ENCODE measurements at regions not wholly inside any gene's neighbourhood (a gene's known extent, or its start where the extent isn't known, plus 50 kb on each side); places are given as distances from the start of the nearest gene placed in this dataset.

GRCh38 chr3:150141790-150142326 lies 171.2 kb upstream of the PFN2 start:
- no peak for TF ChIP-seq MYC (IDR thresholded peaks at IDR 0.05; ENCODE audit: low read depth, low read length)
- TF ChIP-seq, protein P1, sequence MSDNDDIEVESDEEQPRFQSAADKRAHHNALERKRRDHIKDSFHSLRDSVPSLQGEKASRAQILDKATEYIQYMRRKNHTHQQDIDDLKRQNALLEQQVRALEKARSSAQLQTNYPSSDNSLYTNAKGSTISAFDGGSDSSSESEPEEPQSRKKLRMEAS (IDR thresholded peaks at IDR 0.05; ENCODE audit: low read depth, low read length): no peak
- no peak for TF ChIP-seq POLR2A (IDR thresholded peaks at IDR 0.05; ENCODE audit: extremely low read depth, insufficient read length)
- TF ChIP-seq, protein P2, sequence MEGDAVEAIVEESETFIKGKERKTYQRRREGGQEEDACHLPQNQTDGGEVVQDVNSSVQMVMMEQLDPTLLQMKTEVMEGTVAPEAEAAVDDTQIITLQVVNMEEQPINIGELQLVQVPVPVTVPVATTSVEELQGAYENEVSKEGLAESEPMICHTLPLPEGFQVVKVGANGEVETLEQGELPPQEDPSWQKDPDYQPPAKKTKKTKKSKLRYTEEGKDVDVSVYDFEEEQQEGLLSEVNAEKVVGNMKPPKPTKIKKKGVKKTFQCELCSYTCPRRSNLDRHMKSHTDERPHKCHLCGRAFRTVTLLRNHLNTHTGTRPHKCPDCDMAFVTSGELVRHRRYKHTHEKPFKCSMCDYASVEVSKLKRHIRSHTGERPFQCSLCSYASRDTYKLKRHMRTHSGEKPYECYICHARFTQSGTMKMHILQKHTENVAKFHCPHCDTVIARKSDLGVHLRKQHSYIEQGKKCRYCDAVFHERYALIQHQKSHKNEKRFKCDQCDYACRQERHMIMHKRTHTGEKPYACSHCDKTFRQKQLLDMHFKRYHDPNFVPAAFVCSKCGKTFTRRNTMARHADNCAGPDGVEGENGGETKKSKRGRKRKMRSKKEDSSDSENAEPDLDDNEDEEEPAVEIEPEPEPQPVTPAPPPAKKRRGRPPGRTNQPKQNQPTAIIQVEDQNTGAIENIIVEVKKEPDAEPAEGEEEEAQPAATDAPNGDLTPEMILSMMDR (IDR thresholded peaks at IDR 0.05; ENCODE audit: low read depth, low read length): no peak
- no peak overlapping the region for H3K4me3 ChIP-seq (ENCODE audit: low read depth, low read length)
- DNase-seq (ENCODE audit: low read depth): no peak

DNA sequence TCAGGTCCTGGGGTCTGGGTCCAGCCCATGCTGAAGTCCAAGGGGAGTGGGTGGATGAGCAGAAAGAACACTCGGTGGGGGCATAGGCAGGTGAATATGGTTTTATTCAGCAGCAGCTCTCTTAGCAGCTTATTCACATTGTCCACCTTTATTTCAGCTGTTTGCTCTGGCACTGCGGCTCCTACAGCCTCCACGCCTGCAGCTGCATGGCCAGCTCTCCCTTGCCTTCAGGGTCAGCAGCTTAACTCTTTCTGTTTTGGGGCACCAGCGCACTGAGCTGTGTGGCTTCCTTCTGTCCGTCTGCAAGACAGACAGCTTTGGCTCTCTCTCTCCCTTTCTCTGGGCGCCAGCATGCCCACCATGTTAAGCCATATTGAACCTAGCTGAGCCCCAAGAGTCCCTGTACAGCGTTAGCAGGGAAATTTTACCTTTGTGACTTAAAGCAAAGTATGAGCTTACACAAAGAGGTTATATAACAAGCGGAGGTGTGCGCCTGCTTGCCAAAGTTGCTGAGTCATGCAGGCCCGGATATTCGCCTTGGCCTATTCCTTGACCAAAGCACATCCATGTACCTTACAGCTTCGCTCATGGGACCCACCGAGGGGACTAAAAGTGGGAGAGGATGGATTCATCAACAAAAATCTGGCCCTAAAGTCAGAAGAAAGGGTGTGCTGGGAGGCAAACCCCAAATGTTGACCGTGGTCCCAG lies 170.1 kb upstream of the PFN2 start:
- TF ChIP-seq, protein P2 (IDR thresholded peaks at IDR 0.05; ENCODE audit: low read depth, low read length): no peak
- H3K4me3 ChIP-seq (ENCODE audit: low read depth, low read length): no peak overlapping the region
- no peak for DNase-seq (ENCODE audit: low read depth)

- TF ChIP-seq, protein P2 (IDR thresholded peaks at IDR 0.05; ENCODE audit: low read depth, low read length): no peak
- TF ChIP-seq, protein P1 (IDR thresholded peaks at IDR 0.05; ENCODE audit: low read depth, low read length): no peak
- TF ChIP-seq POLR2A (IDR thresholded peaks at IDR 0.05; ENCODE audit: extremely low read depth, insufficient read length): no peak
- TF ChIP-seq MYC (IDR thresholded peaks at IDR 0.05; ENCODE audit: low read depth, low read length): no peak
- no peak overlapping the region for H3K4me3 ChIP-seq (ENCODE audit: low read depth, low read length)
- no peak for DNase-seq (ENCODE audit: low read depth)
Observed at GRCh38 chr3:150138824-150139223, 168.1 kb upstream of the PFN2 start.

GRCh38 chr3:150136242-150136641 lies 165.5 kb upstream of the PFN2 start:
- no peak overlapping the region for H3K4me3 ChIP-seq (ENCODE audit: low read depth, low read length)
- TF ChIP-seq, protein P2 (IDR thresholded peaks at IDR 0.05; ENCODE audit: low read depth, low read length): no peak
- TF ChIP-seq MYC (IDR thresholded peaks at IDR 0.05; ENCODE audit: low read depth, low read length): no peak
- TF ChIP-seq POLR2A (IDR thresholded peaks at IDR 0.05; ENCODE audit: extremely low read depth, insufficient read length): no peak
- TF ChIP-seq, protein P1 (IDR thresholded peaks at IDR 0.05; ENCODE audit: low read depth, low read length): no peak
- no peak for DNase-seq (ENCODE audit: low read depth)

DNA sequence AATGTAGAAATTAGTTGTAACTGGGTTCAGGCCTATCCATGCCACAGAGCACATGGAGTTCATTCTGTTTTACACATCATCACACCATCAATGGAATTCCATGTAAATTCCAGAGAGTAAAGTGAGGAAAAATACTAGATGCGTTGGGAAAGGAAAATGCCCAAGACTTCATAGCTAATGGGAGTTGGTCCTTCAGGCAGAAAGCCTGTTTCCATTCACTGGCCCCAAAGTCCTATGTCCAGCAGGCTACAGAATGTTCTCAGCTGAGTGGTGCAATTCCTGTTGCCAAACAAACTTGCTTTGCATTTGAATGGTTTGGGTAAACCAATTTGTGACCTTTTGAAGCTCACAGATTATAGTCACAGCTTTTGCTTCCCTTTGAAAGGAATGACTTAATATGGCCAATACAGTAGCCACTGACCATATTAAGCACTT lies 164.6 kb upstream of the PFN2 start:
- TF ChIP-seq MYC (IDR thresholded peaks at IDR 0.05; ENCODE audit: low read depth, low read length) (no peak), POLR2A (IDR thresholded peaks at IDR 0.05; ENCODE audit: extremely low read depth, insufficient read length) (no peak)
- TF ChIP-seq, protein P2 (IDR thresholded peaks at IDR 0.05; ENCODE audit: low read depth, low read length): no peak
- TF ChIP-seq, protein P1 (IDR thresholded peaks at IDR 0.05; ENCODE audit: low read depth, low read length): no peak
- DNase-seq (ENCODE audit: low read depth): no peak
- H3K4me3 ChIP-seq (ENCODE audit: low read depth, low read length): no peak overlapping the region

Data from NB4 (cell line).